GM12865 (cell line): ENCODE measurements at regions not wholly inside any gene's neighbourhood (a gene's known extent, or its start where the extent isn't known, plus 50 kb on each side); places are given as distances from the start of the nearest gene placed in this dataset.

Experiments used
- DNase-seq: peaks from one replicate; pipeline ENCODE4 v3.0.0; 2010; ENCODE audit warnings: low read depth
- H3K4me3 ChIP-seq: 2 replicates; pipeline ENCODE4 v1.5.1; 2011; ENCODE audit warnings: mild to moderate bottlenecking, low read depth, low read length, control low read depth
- TF ChIP-seq, protein P1 (sequence below): IDR thresholded peaks from 2 replicates; pipeline ENCODE4 v1.5.1; 2011; ENCODE audit warnings: low read length, control low read depth, low read depth, inconsistent platforms; ENCODE audit not compliant: insufficient read depth; ENCODE audit errors: missing control alignments

DNA sequence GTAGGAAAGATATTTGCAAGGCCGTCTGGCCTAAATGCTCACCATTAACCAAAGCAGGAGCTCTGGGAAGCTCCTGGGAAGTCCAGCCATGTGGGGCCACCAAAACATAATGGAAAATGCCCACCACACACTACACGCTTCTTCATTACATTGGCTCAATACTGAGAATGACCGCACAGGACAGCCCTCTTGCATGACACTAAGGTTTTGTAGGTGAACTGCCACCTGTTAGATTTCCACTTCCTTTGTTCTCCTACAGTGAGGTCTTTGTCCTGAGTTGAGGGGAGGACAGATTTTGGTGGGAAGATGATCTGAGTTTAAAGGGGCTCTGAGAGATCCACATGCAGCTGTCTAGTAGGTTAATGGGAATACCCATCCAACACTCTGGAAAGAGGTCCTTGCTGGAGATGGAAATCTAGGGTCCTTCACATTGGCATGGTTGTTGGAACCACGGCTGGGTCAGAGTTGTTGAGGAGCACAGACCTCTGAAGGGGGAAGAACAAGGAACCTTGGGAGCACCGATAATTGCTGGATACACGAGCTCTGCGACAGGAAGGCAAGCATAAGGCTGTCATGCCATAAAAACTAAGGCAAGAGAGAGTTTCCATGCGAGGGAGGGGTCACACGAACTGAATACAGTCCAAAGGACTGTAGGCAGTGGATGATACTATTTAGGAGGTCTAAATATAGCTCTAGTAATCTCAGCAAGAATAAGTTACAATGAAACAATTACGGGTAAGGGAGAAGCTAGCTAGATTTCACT, 105.5 kb upstream of the IRF2BP2 start:
- no peak for DNase-seq
- TF ChIP-seq, protein P1, sequence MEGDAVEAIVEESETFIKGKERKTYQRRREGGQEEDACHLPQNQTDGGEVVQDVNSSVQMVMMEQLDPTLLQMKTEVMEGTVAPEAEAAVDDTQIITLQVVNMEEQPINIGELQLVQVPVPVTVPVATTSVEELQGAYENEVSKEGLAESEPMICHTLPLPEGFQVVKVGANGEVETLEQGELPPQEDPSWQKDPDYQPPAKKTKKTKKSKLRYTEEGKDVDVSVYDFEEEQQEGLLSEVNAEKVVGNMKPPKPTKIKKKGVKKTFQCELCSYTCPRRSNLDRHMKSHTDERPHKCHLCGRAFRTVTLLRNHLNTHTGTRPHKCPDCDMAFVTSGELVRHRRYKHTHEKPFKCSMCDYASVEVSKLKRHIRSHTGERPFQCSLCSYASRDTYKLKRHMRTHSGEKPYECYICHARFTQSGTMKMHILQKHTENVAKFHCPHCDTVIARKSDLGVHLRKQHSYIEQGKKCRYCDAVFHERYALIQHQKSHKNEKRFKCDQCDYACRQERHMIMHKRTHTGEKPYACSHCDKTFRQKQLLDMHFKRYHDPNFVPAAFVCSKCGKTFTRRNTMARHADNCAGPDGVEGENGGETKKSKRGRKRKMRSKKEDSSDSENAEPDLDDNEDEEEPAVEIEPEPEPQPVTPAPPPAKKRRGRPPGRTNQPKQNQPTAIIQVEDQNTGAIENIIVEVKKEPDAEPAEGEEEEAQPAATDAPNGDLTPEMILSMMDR = no peak

DNA sequence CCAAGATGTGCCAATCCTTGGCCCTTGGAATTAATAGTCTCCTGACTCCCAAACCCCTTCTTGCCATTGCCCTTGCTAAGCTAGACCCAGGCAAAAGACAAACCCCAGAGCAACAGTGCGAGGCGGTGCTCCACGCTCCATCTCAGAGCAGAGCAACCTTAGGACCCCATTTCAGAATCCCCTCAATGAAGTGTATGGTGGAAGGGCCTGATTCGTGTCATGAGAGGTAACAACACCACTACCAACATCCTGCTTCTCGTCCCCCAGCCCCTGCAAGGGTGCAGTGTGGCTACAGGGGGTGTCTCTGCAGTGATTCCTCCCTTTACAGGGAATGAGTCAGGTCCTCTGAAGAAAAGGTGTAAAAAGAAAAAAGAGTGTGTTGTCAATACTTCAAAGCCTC, 103.9 kb upstream of the IRF2BP2 start:
- DNase-seq = no peak
- H3K4me3 ChIP-seq = no peak overlapping the region
- TF ChIP-seq, protein P1 = no peak

More for the DNA sequence above, 105.5 kb upstream of the IRF2BP2 start:
- H3K4me3 ChIP-seq = no peak overlapping the region

DNA sequence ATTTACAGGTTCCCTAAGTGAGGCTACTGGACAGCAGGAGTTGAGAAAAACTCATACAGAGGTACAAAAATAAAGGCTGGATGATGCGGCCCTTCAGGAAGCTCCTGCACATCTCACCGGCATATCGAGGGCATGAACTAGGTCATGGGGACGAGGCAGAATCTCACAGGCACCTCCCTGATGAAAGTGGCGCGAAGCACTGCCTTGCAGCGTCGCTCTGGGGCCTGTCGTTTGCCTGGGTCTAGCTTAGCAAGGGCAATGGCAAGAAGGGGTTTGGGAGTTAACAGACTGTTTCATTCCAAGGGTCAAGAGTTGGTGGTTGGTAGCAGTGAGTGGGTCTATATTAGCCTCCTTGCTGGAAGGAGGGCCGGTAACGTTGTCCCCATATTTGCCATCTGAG, 103.5 kb upstream of the IRF2BP2 start:
- H3K4me3 ChIP-seq = no peak overlapping the region
- DNase-seq = no peak
- TF ChIP-seq, protein P1 = no peak

DNA sequence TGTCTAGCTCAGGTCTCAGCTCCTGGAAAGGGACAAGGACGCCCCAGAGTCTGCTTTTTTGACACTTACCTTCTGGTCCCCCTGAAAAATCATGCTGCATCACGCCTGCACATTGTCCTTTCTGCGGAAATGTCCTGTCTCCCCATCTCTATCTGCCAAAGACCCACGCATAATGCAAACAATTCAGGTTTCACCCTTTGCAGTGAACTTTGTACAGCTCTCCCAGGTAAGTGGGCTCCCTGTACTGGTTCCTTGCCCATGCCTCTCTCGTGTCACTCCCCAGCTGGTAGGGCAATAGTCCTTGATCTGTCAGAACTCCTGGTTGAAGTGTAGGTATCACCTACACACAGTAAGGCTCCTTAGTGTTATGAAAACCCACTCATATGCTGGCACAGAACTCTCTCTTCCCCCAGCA, 102.9 kb upstream of the IRF2BP2 start:
- H3K4me3 ChIP-seq = no peak overlapping the region
- TF ChIP-seq, protein P1 = no peak
- no peak for DNase-seq

DNA sequence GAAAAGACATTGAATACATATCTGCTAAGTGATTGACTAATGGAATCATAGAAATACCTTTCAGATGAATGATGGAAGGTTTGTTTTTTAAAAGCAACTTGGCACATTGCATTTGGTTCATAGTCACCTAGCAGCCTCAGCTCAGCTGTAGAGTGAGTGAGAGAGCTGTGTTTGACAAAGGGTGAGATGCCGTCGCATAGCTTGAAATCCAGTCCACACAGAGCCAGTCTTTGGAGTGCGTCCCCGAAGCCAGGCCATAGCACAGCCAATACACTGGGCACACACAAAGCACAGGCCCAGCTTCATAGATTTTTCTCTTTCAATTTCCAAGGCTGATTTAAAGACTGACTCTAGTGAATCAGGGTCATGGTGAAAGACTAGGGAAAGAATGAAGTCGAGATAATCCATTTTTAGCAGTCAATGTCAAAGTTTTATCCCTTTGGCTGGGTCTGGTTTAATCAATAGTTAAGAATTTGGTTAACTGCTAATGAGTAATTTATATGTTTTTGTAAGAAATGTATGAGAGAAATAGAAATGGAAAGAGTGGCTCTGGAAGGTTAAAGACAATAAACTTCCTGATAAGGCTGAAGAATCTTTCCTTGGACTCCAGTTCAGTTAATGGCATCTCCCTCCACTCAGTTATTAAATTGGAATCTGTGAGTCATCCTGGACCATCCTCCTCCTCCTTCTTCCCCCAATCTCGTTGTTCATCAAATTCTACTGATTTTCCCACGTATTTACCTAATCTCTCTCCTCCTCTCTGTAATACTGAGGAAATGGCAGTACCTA, 101.2 kb upstream of the IRF2BP2 start:
- no peak overlapping the region for H3K4me3 ChIP-seq
- DNase-seq = no peak
- TF ChIP-seq, protein P1 = no peak

DNA sequence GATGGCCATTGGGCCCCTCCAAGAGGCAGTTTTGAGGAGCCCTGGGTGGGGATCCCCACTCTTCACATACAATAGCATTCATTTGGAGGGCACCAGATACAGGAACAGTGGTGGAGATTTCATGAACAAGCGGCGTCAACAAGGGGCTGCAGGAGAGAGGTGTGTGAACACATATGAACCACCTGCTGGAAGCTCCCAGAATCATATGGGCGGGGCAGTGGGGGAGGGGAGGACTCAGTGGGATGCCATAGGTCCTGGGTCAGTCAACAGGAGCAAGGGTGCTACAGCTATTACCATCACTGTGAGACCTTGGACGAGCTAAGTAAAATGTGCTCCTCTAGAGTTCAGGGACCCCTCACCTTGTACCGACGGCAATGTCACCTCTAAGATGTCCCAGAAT, 100.4 kb upstream of the IRF2BP2 start:
- TF ChIP-seq, protein P1 = no peak
- no peak for DNase-seq
- H3K4me3 ChIP-seq = no peak overlapping the region
